ENCODE measurements at regions not wholly inside any gene's neighbourhood (a gene's known extent, or its start where the extent isn't known, plus 50 kb on each side); places are given as distances from the start of the nearest gene placed in this dataset.
"Not testable (repeated sequence)": the region's sequence is repeated elsewhere in the genome, so short reads cannot be mapped to it uniquely, and the experiment has no call there.

GRCh38 chr21:27321791-27322190 is 354.9 kb upstream of the ADAMTS5 start:
- Histone ChIP-seq H3K79me2 (ENCODE audit: control insufficient read depth, insufficient read depth, low read length) (no peaks in the 10 kb centered on the region), H3K36me3 (ENCODE audit: control insufficient read depth in 2 of 2, extremely low read depth in 1 of 2, insufficient read depth in 2 of 2, low read length in 2 of 2) (no peaks in the 10 kb centered on the region), H2AFZ (ENCODE audit: control insufficient read depth, low read length) (no peak overlapping the region), H3K27ac (ENCODE audit: control insufficient read depth, insufficient read depth, low read length) (no peak overlapping the region), H3K4me3 (ENCODE audit: control insufficient read depth in 2 of 3, extremely low read depth in 1 of 3, insufficient read depth in 2 of 3, low read depth in 1 of 3, low read length in 3 of 3) (no peak overlapping the region), H3K9ac (ENCODE audit: control insufficient read depth, extremely low read depth, insufficient read depth, low read length) (no peak overlapping the region), H3K27me3 (ENCODE audit: control insufficient read depth, extremely low read depth, insufficient read depth, low read length) (no peaks in the 10 kb centered on the region), H4K20me1 (ENCODE audit: control insufficient read depth, extremely low read depth, insufficient read depth, low read length) (no peaks in the 10 kb centered on the region), H3K4me1 (ENCODE audit: control insufficient read depth, extremely low read depth, insufficient read depth, low read length) (no peaks in the 10 kb centered on the region), H3K9me1 (ENCODE audit: control insufficient read depth, extremely low read depth, insufficient read depth, low read length) (no peaks in the 10 kb centered on the region), H3K9me3 (ENCODE audit: control insufficient read depth, low read depth, low read length) (no peaks in the 10 kb centered on the region), H3K4me2 (ENCODE audit: control insufficient read depth, extremely low read depth, insufficient read depth, low read depth, low read length) (no peak overlapping the region)
- dilution Hi-C loops (cut with MboI; ENCODE audit: extremely low pct_ligation_motif_present, low sequenced_read_pairs): no loop called here
- FAIRE-seq: no peak
- TF ChIP-seq EZH2 (IDR thresholded peaks at IDR 0.05; ENCODE audit: low read length): no peak
- no peak for TF ChIP-seq CTCF (optimal IDR thresholded peaks at IDR 0.05 in 1 of 3, IDR thresholded peaks at IDR 0.05 in 1 of 3, conservative IDR thresholded peaks at IDR 0.05 in 1 of 3; ENCODE audit: extremely low read depth in 1 of 3, insufficient read depth in 2 of 3, low read length in 3 of 3)
- DNase-seq (ENCODE audit: low read depth, low spot score): no peak

- no peaks in the 10 kb centered on the region for H4K20me1 ChIP-seq (ENCODE audit: control insufficient read depth, extremely low read depth, insufficient read depth, low read length)
- no peaks in the 10 kb centered on the region for H3K9me1 ChIP-seq (ENCODE audit: control insufficient read depth, extremely low read depth, insufficient read depth, low read length)
- TF ChIP-seq CTCF (optimal IDR thresholded peaks at IDR 0.05 in 1 of 3, IDR thresholded peaks at IDR 0.05 in 1 of 3, conservative IDR thresholded peaks at IDR 0.05 in 1 of 3; ENCODE audit: extremely low read depth in 1 of 3, insufficient read depth in 2 of 3, low read length in 3 of 3): no peak
- no peak for TF ChIP-seq EZH2 (IDR thresholded peaks at IDR 0.05; ENCODE audit: low read length)
- dilution Hi-C loops (cut with MboI; ENCODE audit: extremely low pct_ligation_motif_present, low sequenced_read_pairs): no loop called here
- FAIRE-seq (no peak), DNase-seq (ENCODE audit: low read depth, low spot score) (no peak)
- H3K9ac ChIP-seq (ENCODE audit: control insufficient read depth, extremely low read depth, insufficient read depth, low read length): no peak overlapping the region
- no peaks in the 10 kb centered on the region for H3K79me2 ChIP-seq (ENCODE audit: control insufficient read depth, insufficient read depth, low read length)
- no peaks in the 10 kb centered on the region for H3K36me3 ChIP-seq (ENCODE audit: control insufficient read depth in 2 of 2, extremely low read depth in 1 of 2, insufficient read depth in 2 of 2, low read length in 2 of 2)
- H3K4me3 ChIP-seq (ENCODE audit: control insufficient read depth in 2 of 3, extremely low read depth in 1 of 3, insufficient read depth in 2 of 3, low read depth in 1 of 3, low read length in 3 of 3): no peak overlapping the region
- no peak overlapping the region for H3K4me2 ChIP-seq (ENCODE audit: control insufficient read depth, extremely low read depth, insufficient read depth, low read depth, low read length)
- no peak overlapping the region for H2AFZ ChIP-seq (ENCODE audit: control insufficient read depth, low read length)
- no peaks in the 10 kb centered on the region for H3K27me3 ChIP-seq (ENCODE audit: control insufficient read depth, extremely low read depth, insufficient read depth, low read length)
- H3K27ac ChIP-seq (ENCODE audit: control insufficient read depth, insufficient read depth, low read length): no peak overlapping the region
- H3K9me3 ChIP-seq (ENCODE audit: control insufficient read depth, low read depth, low read length): no peaks in the 10 kb centered on the region
- no peaks in the 10 kb centered on the region for H3K4me1 ChIP-seq (ENCODE audit: control insufficient read depth, extremely low read depth, insufficient read depth, low read length)
Observed at GRCh38 chr21:27320868-27321267, 354.0 kb upstream of the ADAMTS5 start.

GRCh38 chr21:27317601-27318000 is 350.7 kb upstream of the ADAMTS5 start:
- H2AFZ ChIP-seq (ENCODE audit: control insufficient read depth, low read length); H3K4me1 ChIP-seq (ENCODE audit: control insufficient read depth, extremely low read depth, insufficient read depth, low read length); H3K79me2 ChIP-seq (ENCODE audit: control insufficient read depth, insufficient read depth, low read length); H3K9ac ChIP-seq (ENCODE audit: control insufficient read depth, extremely low read depth, insufficient read depth, low read length); H3K4me2 ChIP-seq (ENCODE audit: control insufficient read depth, extremely low read depth, insufficient read depth, low read depth, low read length); FAIRE-seq; H4K20me1 ChIP-seq (ENCODE audit: control insufficient read depth, extremely low read depth, insufficient read depth, low read length); H3K27me3 ChIP-seq (ENCODE audit: control insufficient read depth, extremely low read depth, insufficient read depth, low read length); H3K36me3 ChIP-seq (ENCODE audit: control insufficient read depth in 2 of 2, extremely low read depth in 1 of 2, insufficient read depth in 2 of 2, low read length in 2 of 2); H3K27ac ChIP-seq (ENCODE audit: control insufficient read depth, insufficient read depth, low read length); DNase-seq (ENCODE audit: low read depth, low spot score); H3K4me3 ChIP-seq (ENCODE audit: control insufficient read depth in 2 of 3, extremely low read depth in 1 of 3, insufficient read depth in 2 of 3, low read depth in 1 of 3, low read length in 3 of 3); dilution Hi-C loops (cut with MboI; ENCODE audit: extremely low pct_ligation_motif_present, low sequenced_read_pairs); H3K9me1 ChIP-seq (ENCODE audit: control insufficient read depth, extremely low read depth, insufficient read depth, low read length); H3K9me3 ChIP-seq (ENCODE audit: control insufficient read depth, low read depth, low read length): not testable (repeated sequence)
